HG02943 (cell line): ENCODE measurements at regions not wholly inside any gene's neighbourhood (a gene's known extent, or its start where the extent isn't known, plus 50 kb on each side); places are given as distances from the start of the nearest gene placed in this dataset.
"Not testable (repeated sequence)": the region's sequence is repeated elsewhere in the genome, so short reads cannot be mapped to it uniquely, and the experiment has no call there.

ENCODE experiments used
- ATAC-seq: cut with Tn5 transposase; IDR thresholded peaks from one replicate; pipeline ENCODE4 v1.9.1; 2021; ENCODE audit warnings: mild to moderate bottlenecking, low read depth, moderate library complexity; ENCODE audit not compliant: unreplicated experiment

GRCh38 chr16:85286951-85287814 is 174.9 kb upstream of the CIBAR2 start:
- ATAC-seq = no peak

GRCh38 chr16:85287815-85288109 is 175.5 kb upstream of the CIBAR2 start:
- not testable (repeated sequence) for ATAC-seq

- no peak for ATAC-seq
These were observed 176.1 kb upstream of the CIBAR2 start for GRCh38 chr16:85288341-85288868.

- no peak for ATAC-seq
These were observed 176.8 kb upstream of the CIBAR2 start for GRCh38 chr16:85288869-85289660.

- no peak for ATAC-seq
These were observed 177.7 kb upstream of the CIBAR2 start for GRCh38 chr16:85289760-85290625.

- no peak for ATAC-seq
These were observed 178.5 kb upstream of the CIBAR2 start for GRCh38 chr16:85290626-85291301.

- ATAC-seq = no peak
These were observed 179.3 kb upstream of the CIBAR2 start for GRCh38 chr16:85291302-85292148.

- no peak for ATAC-seq
These were observed 181.2 kb upstream of the CIBAR2 start for GRCh38 chr16:85293458-85293857.

GRCh38 chr16:85293904-85294642 is 181.8 kb upstream of the CIBAR2 start:
- no peak for ATAC-seq

GRCh38 chr16:85294810-85295508 is 182.7 kb upstream of the CIBAR2 start:
- ATAC-seq = no peak

- ATAC-seq = no peak
These were observed 184.8 kb upstream of the CIBAR2 start for GRCh38 chr16:85296859-85297660.

- no peak for ATAC-seq
These were observed 185.6 kb upstream of the CIBAR2 start for GRCh38 chr16:85297881-85298280.

- ATAC-seq = no peak
These were observed 188.2 kb upstream of the CIBAR2 start for GRCh38 chr16:85300406-85300968.

GRCh38 chr16:85301231-85301630 is 189.0 kb upstream of the CIBAR2 start:
- no peak for ATAC-seq

GRCh38 chr16:85302018-85302847 is 190.0 kb upstream of the CIBAR2 start:
- ATAC-seq = no peak

- ATAC-seq = no peak
These were observed 190.6 kb upstream of the CIBAR2 start for GRCh38 chr16:85302848-85303353.
